IMR-90 (cell line): ENCODE measurements at regions not wholly inside any gene's neighbourhood (a gene's known extent, or its start where the extent isn't known, plus 50 kb on each side); places are given as distances from the start of the nearest gene placed in this dataset.

Source experiments
- ATAC-seq: fragments of 200-7000 bp; cut with Tn5 transposase; 2 replicates; pipeline ENCODE4 v1.9.1; 2020; ENCODE audit warnings: low read depth, mild to moderate bottlenecking, moderate library complexity
- BruUV-seq: library from RNA; stranded (reverse); fragments of 400-500 nt; replicated peaks from 2 replicates; lab custom pipeline; 2021; lab: Mats Ljungman, UMichigan
- CTCF ChIA-PET: fragments of 300-600 bp; formaldehyde crosslinking; extraction: SDS; loops from one replicate; lab custom pipeline; 2021; ENCODE audit warnings: antibody characterized with exemption; lab: Yijun Ruan, JAX
- POLR2A ChIA-PET: fragments of 300-600 bp; sonication (Branson Sonifier 250); formaldehyde crosslinking; loops from one replicate; lab custom pipeline; 2022; ENCODE audit warnings: antibody characterized with exemption; ENCODE audit not compliant: unreplicated experiment; lab: Charles Lee
- DNase-seq: peaks from one replicate; pipeline ENCODE4 v3.0.0; 2013
- H2AFZ ChIP-seq: replicated peaks from 2 replicates; pipeline ENCODE3; 2013; ENCODE audit warnings: low read length, mild to moderate bottlenecking; ENCODE audit not compliant: poor library complexity
- H2AK5ac ChIP-seq: 2 replicates; pipeline ENCODE4 v1.6.1; 2013; ENCODE audit warnings: low read depth, low read length, inconsistent platforms
- H2AK9ac ChIP-seq: replicated peaks from 2 replicates; pipeline ENCODE3; 2013; ENCODE audit warnings: mild to moderate bottlenecking, low read depth, low read length, moderate library complexity; ENCODE audit not compliant: poor library complexity
- H2BK120ac ChIP-seq: 2 replicates; pipeline ENCODE4 v1.6.1; 2013; ENCODE audit warnings: low read depth, low read length, inconsistent platforms
- H2BK15ac ChIP-seq: 3 replicates; pipeline ENCODE4 v1.6.1; 2013; ENCODE audit warnings: low read depth, low read length, inconsistent platforms
- H2BK20ac ChIP-seq: 2 replicates; pipeline ENCODE4 v1.6.1; 2013; ENCODE audit warnings: low read depth, mild to moderate bottlenecking, inconsistent platforms, low read length, moderate library complexity
- H2BK5ac ChIP-seq: 2 replicates; pipeline ENCODE4 v1.6.1; 2013; ENCODE audit warnings: mild to moderate bottlenecking, low read depth, low read length, inconsistent platforms; ENCODE audit not compliant: poor library complexity, severe bottlenecking
- H3K14ac ChIP-seq: replicated peaks from 2 replicates; pipeline ENCODE4 v1.6.1; 2013; ENCODE audit warnings: low read depth, low read length, inconsistent platforms
- H3K18ac ChIP-seq: 2 replicates; pipeline ENCODE4 v1.6.1; 2013; ENCODE audit warnings: low read depth, low read length, control low read depth
- H3K23ac ChIP-seq: 2 replicates; pipeline ENCODE4 v1.6.1; 2013; ENCODE audit warnings: low read depth, low read length, inconsistent platforms
- H3K27ac ChIP-seq: 2 replicates; pipeline ENCODE4 v1.5.1; 2013; ENCODE audit warnings: mild to moderate bottlenecking, control low read depth, low read length; ENCODE audit not compliant: insufficient read depth
- H3K27me3 ChIP-seq: 2 replicates; pipeline ENCODE4 v1.6.1; 2013; ENCODE audit warnings: low read length; ENCODE audit not compliant: control insufficient read depth, insufficient read depth
- H3K36me3 ChIP-seq: 2 replicates; pipeline ENCODE4 v1.6.1; 2013; ENCODE audit warnings: low read length, mixed read lengths; ENCODE audit not compliant: control insufficient read depth, insufficient read depth
- H3K4ac ChIP-seq: 2 replicates; pipeline ENCODE4 v1.6.1; 2013; ENCODE audit warnings: low read depth, low read length, inconsistent platforms
- H3K4me1 ChIP-seq: 2 replicates; pipeline ENCODE4 v1.6.1; 2013; ENCODE audit warnings: low read length, mixed read lengths; ENCODE audit not compliant: control insufficient read depth, insufficient read depth
- H3K4me2 ChIP-seq: 2 replicates; pipeline ENCODE4 v1.6.1; 2013; ENCODE audit warnings: low read depth, mild to moderate bottlenecking, control low read depth, low read length, moderate library complexity
- H3K4me3 ChIP-seq: 2 replicates; pipeline ENCODE4 v1.5.1; 2013; ENCODE audit warnings: low read depth, mild to moderate bottlenecking, control low read depth, low read length, moderate library complexity; ENCODE audit not compliant: insufficient read depth
- H3K56ac ChIP-seq: 2 replicates; pipeline ENCODE4 v1.6.1; 2013; ENCODE audit warnings: low read length, inconsistent platforms; ENCODE audit not compliant: insufficient read depth; ENCODE audit errors: extremely low read depth
- H3K79me1 ChIP-seq, 2 experiments: 2 replicates each; pipeline ENCODE4 v1.6.1; 2013; ENCODE audit warnings: low read length in 2 of 2, inconsistent platforms in 1 of 2, low read depth in 1 of 2
- H3K9ac ChIP-seq: 2 replicates; pipeline ENCODE4 v1.6.1; 2013; ENCODE audit warnings: low read depth, low read length, control low read depth
- H3K9me1 ChIP-seq: 2 replicates; pipeline ENCODE4 v1.6.1; 2013; ENCODE audit warnings: low read length, inconsistent platforms; ENCODE audit not compliant: insufficient read depth
- H3K9me3 ChIP-seq: 2 replicates; pipeline ENCODE4 v1.6.1; 2013; ENCODE audit warnings: low read length; ENCODE audit not compliant: control insufficient read depth, insufficient read depth
- H4K20me1 ChIP-seq: 2 replicates; pipeline ENCODE4 v1.6.1; 2013; ENCODE audit warnings: low read length, inconsistent platforms; ENCODE audit not compliant: insufficient read depth
- H4K5ac ChIP-seq: 2 replicates; pipeline ENCODE4 v1.6.1; 2013; ENCODE audit warnings: mild to moderate bottlenecking, low read depth, low read length, control low read depth
- H4K8ac ChIP-seq, 2 experiments: 2 replicates each; pipeline ENCODE4 v1.6.1; 2013; ENCODE audit warnings: low read depth in 2 of 2, low read length in 2 of 2, control low read depth in 1 of 2, inconsistent platforms in 1 of 2
- H4K91ac ChIP-seq: 2 replicates; pipeline ENCODE4 v1.6.1; 2013; ENCODE audit warnings: low read depth, low read length, inconsistent platforms; ENCODE audit not compliant: insufficient read depth
- BHLHE40 ChIP-seq: fragments of 150-350 bp; IDR thresholded peaks from 2 replicates; pipeline ENCODE4 v1.6.1; 2016; ENCODE audit warnings: mild to moderate bottlenecking, low read depth, low read length
- CEBPB ChIP-seq: IDR thresholded peaks from 2 replicates; pipeline ENCODE4 v1.6.1; 2012; ENCODE audit warnings: low read depth, low read length, improper control_type of control experiment
- CHD1 ChIP-seq: IDR thresholded peaks from 2 replicates; pipeline ENCODE4 v1.6.1; 2012; ENCODE audit warnings: low read depth, low read length, improper control_type of control experiment
- CTCF ChIP-seq: conservative IDR thresholded peaks from 2 replicates; pipeline ENCODE4 v1.5.1; 2012; ENCODE audit warnings: mild to moderate bottlenecking, low read depth, low read length, improper control_type of control experiment
- ELK1 ChIP-seq: fragments of 150-350 bp; IDR thresholded peaks from 2 replicates; pipeline ENCODE4 v1.6.1; 2016; ENCODE audit warnings: low read depth, mild to moderate bottlenecking, low read length, moderate library complexity, borderline replicate concordance
- FOS ChIP-seq: fragments of 150-350 bp; IDR thresholded peaks from 2 replicates; pipeline ENCODE4 v1.6.1; 2016; ENCODE audit warnings: low read depth, low read length
- MAZ ChIP-seq: IDR thresholded peaks from 2 replicates; pipeline ENCODE4 v1.6.1; 2012; ENCODE audit warnings: low read depth, mild to moderate bottlenecking, low read length, improper control_type of control experiment, moderate library complexity, borderline replicate concordance
- RAD21 ChIP-seq: IDR thresholded peaks from 2 replicates; pipeline ENCODE4 v1.6.1; 2012; ENCODE audit warnings: low read length, improper control_type of control experiment
- RFX5 ChIP-seq: IDR thresholded peaks from 2 replicates; pipeline ENCODE4 v1.8.0; 2012; ENCODE audit warnings: low read depth, mild to moderate bottlenecking, low read length, moderate library complexity
- SMC3 ChIP-seq: fragments of 150-350 bp; IDR thresholded peaks from 2 replicates; pipeline ENCODE4 v1.6.1; 2016; ENCODE audit warnings: low read depth, mild to moderate bottlenecking, antibody characterized with exemption, low read length, moderate library complexity
- WGBS, 2 experiments: methylation state at CpG; one replicate each; pipeline versions ENCODE4 v1.1.5 to v1.1.7; 2013; ENCODE audit warnings: missing lambda C conversion rate in 2 of 2; ENCODE audit not compliant: insufficient read length in 1 of 2; ENCODE audit errors: extremely low coverage in 2 of 2; 5-methylcytosine and 5-hydroxymethylcytosine counted together
- dilution Hi-C: fragments of 300-500 bp; cut with HindIII; formaldehyde crosslinking; loops from one replicate; pipeline ENCODE4 v1.14.3; 2018; ENCODE audit warnings: low sequenced_read_pairs; ENCODE audit not compliant: unreplicated experiment
- in situ Hi-C: fragments of 300-500 bp; cut with MboI; formaldehyde crosslinking; loops from 3 replicates; pipeline ENCODE4 v1.14.3; 2019; ENCODE audit warnings: low sequenced_read_pairs, inconsistent platforms, mixed read lengths
- intact Hi-C: fragments of 100-400 bp; cut with micrococcal nuclease; formaldehyde crosslinking; loops from 2 replicates; pipeline ENCODE4 v1.10.0; 2022
- TF ChIP-seq, protein P1 (sequence below): fragments of 150-350 bp; IDR thresholded peaks from 2 replicates; pipeline ENCODE4 v1.6.1; 2017; ENCODE audit warnings: mild to moderate bottlenecking, antibody characterized with exemption, low read length, low read depth

DNA sequence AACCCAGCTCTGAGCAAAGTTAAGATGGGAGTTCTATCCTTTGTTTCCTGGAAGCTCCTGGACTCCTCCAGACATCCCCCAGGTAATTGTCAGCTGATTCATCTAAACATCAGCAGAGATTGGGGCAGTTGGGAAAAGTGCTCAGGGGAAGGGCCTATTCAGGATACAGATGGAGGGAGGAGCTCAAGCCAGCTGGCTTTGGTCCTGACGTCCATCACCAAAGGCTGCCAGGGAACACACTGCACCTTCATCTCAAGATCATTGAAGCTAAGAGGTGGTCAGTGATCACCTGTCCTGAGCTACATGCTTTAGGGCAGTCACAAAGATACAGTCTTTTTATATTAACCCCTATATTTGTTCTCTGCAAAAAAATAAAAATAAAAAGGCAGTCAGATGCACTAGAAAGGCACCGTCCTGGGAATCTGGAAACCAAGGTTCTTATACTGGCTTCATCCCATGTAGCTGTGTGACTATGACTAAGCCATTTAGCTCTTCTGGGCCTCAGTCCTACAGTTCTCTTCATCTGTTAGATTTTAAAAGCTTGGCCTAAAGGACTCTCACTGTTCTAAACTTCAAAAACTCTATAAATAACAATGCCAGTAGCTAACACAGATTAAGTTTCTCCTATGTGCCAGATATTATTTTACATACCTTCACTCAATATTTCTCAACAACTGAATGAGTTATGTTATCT is 446.5 kb downstream of the BCL11A start:
- no peaks in the 10 kb centered on the region for H3K36me3 ChIP-seq
- ChIA-PET CTCF (no interaction called here), POLR2A (no interaction called here)
- no peak overlapping the region for H2AK9ac ChIP-seq
- no peak overlapping the region for H3K23ac ChIP-seq
- peaks cover 2% of the 10 kb centered on the region; the same call in 1 of the 2 replicates for H3K9me3 ChIP-seq
- H4K91ac ChIP-seq = no peak overlapping the region
- 67% methylated on average over 1 of the region's 2 CpGs; no CpG with 5 or more reads in 1 of the 2 experiments for WGBS, 2 experiments
- H2AFZ ChIP-seq = no peak overlapping the region
- no peak overlapping the region for H3K18ac ChIP-seq
- no peaks in the 10 kb centered on the region for H3K27me3 ChIP-seq
- DNase-seq (no peak), ATAC-seq (no peak)
- H3K4me1 ChIP-seq = no peaks in the 10 kb centered on the region
- no TSS peak for BruUV-seq
- intact Hi-C loops = no loop called here
- no peaks in the 10 kb centered on the region for H3K9me1 ChIP-seq
- H3K14ac ChIP-seq = no peak overlapping the region
- no peak overlapping the region for H3K9ac ChIP-seq
- no peak overlapping the region for H2BK5ac ChIP-seq
- no peak overlapping the region for H2BK120ac ChIP-seq
- no peak overlapping the region for H2AK5ac ChIP-seq
- no peak overlapping the region for H4K8ac ChIP-seq
- H4K5ac ChIP-seq = no peak overlapping the region
- H3K27ac ChIP-seq = no peak overlapping the region
- no peak overlapping the region for H3K4ac ChIP-seq
- no peak overlapping the region for H3K56ac ChIP-seq
- TF ChIP-seq CHD1 (no peak), CTCF (no peak), BHLHE40 (no peak), SMC3 (no peak), RFX5 (no peak), RAD21 (no peak), FOS (no peak), ELK1 (no peak), CEBPB (no peak), MAZ (no peak)
- TF ChIP-seq, protein P1, sequence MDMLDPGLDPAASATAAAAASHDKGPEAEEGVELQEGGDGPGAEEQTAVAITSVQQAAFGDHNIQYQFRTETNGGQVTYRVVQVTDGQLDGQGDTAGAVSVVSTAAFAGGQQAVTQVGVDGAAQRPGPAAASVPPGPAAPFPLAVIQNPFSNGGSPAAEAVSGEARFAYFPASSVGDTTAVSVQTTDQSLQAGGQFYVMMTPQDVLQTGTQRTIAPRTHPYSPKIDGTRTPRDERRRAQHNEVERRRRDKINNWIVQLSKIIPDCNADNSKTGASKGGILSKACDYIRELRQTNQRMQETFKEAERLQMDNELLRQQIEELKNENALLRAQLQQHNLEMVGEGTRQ = no peak
- no peak overlapping the region for H2BK15ac ChIP-seq
- no peak overlapping the region for H2BK20ac ChIP-seq
- dilution Hi-C loops = no loop called here
- H3K4me3 ChIP-seq = no peak overlapping the region
- H4K20me1 ChIP-seq = no peaks in the 10 kb centered on the region
- no peak overlapping the region for H3K4me2 ChIP-seq
- no peaks in the 10 kb centered on the region for H3K79me1 ChIP-seq
- in situ Hi-C loops = no loop called here
